ENCODE measurements at regions not wholly inside any gene's neighbourhood (a gene's known extent, or its start where the extent isn't known, plus 50 kb on each side); places are given as distances from the start of the nearest gene placed in this dataset.

DNA sequence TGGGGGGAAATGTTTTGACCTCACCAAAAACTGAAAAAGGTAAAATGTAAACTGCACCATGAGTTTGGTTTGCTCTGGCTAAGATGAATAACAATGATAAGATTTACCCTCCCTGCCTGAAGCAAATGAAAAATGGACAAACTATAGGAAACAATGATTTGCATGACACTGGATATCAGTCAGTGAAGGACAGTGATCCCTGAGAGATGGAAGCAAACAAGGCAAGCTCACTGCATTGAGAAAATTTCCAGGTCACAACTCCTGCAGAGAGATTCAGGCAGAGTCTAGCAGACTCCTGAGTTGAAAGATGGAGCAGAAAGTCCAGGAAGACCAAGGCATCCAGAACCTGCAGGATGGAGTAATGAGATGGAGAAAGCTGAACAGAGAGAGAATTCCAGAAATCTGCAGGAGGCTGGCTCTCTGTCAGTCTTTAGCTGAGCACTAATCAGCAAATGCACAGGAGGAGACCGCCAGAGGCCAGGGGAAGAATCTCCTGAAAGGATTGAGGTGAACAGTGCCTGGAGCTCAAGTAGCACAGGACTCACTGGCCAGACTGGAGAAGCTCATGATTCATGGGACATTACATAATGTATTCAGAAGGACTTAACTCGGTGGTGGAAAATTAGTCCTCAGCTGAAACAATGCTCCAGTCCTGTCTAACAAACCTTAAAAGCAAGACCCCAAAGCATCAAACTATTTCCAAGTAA, 51.2 kb upstream of the PALS2 start:
- Histone ChIP-seq H3K36me3 (no peaks in the 10 kb centered on the region), H3K4me1 (no peaks in the 10 kb centered on the region), H3K27me3 (no peaks in the 10 kb centered on the region), H3K27ac (no peak overlapping the region), H3K4me3 (no peak overlapping the region), H3K9me3 (no peaks in the 10 kb centered on the region)
- DNase-seq (ENCODE audit: low spot score in 2 of 2): no peak
- no peak for TF ChIP-seq EP300 (IDR thresholded peaks at IDR 0.05)
- TF ChIP-seq, protein P1, sequence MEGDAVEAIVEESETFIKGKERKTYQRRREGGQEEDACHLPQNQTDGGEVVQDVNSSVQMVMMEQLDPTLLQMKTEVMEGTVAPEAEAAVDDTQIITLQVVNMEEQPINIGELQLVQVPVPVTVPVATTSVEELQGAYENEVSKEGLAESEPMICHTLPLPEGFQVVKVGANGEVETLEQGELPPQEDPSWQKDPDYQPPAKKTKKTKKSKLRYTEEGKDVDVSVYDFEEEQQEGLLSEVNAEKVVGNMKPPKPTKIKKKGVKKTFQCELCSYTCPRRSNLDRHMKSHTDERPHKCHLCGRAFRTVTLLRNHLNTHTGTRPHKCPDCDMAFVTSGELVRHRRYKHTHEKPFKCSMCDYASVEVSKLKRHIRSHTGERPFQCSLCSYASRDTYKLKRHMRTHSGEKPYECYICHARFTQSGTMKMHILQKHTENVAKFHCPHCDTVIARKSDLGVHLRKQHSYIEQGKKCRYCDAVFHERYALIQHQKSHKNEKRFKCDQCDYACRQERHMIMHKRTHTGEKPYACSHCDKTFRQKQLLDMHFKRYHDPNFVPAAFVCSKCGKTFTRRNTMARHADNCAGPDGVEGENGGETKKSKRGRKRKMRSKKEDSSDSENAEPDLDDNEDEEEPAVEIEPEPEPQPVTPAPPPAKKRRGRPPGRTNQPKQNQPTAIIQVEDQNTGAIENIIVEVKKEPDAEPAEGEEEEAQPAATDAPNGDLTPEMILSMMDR (IDR thresholded peaks at IDR 0.05): no peak
- no peak for TF ChIP-seq POLR2A (IDR thresholded peaks at IDR 0.05)
- 64 to 75% methylated on average over 2 of the region's 2 CpGs for WGBS, 2 donors
